K562 (cell line): ENCODE measurements at regions not wholly inside any gene's neighbourhood (a gene's known extent, or its start where the extent isn't known, plus 50 kb on each side); places are given as distances from the start of the nearest gene placed in this dataset.
A peak's percentile ranks its signal among the peaks of the same experiment; 100 is the strongest.

Experiments
- ATAC-seq: fragments of 200-7000 bp; cut with Tn5 transposase; 3 replicates; pipeline ENCODE4 v1.9.1; 2020; ENCODE audit warnings: moderate library complexity
- BruUV-seq: library from RNA; stranded (reverse); fragments of 400-500 nt; replicated peaks from 2 replicates; lab custom pipeline; 2021; lab: Mats Ljungman, UMichigan
- CTCF ChIA-PET: fragments of 300-600 bp; formaldehyde crosslinking; extraction: SDS; loops from one replicate; lab custom pipeline; 2021; ENCODE audit warnings: low intra/inter-chr PET ratio; lab: Yijun Ruan, JAX
- POLR2A ChIA-PET: fragments of 300-600, 350-650 bp; sonication (Branson Sonifier 250); formaldehyde crosslinking; extraction: SDS; loops from one replicate; lab custom pipeline; 2021; ENCODE audit warnings: antibody characterized with exemption, inconsistent platforms; lab: Yijun Ruan, JAX
- DNase-seq, 4 experiments: peaks; one replicate each; pipeline versions ENCODE4 v3.0.0 to v3.0.0-alpha.2; 2011 to 2018; ENCODE audit warnings: low spot score in 3 of 4, mixed read lengths in 3 of 4; ENCODE audit errors: extremely low read depth in 1 of 4
- FAIRE-seq: peaks from 2 replicates; lab custom pipeline; 2011; peaks lifted over from hg19 to GRCh38; lab: Jason Lieb, UNC
- H2AFZ ChIP-seq: 2 replicates; pipeline ENCODE4 v1.6.0; 2011; ENCODE audit warnings: low read depth, low read length, control low read depth, inconsistent platforms
- H3K27ac ChIP-seq: fragments of 200-600 bp; 3 replicates; pipeline ENCODE4 v1.8.0; 2011; ENCODE audit warnings: low read depth, mild to moderate bottlenecking, control low read depth, inconsistent platforms, low read length, moderate library complexity, mixed read lengths; ENCODE audit errors: extremely low read depth
- H3K27me3 ChIP-seq, 2 experiments: fragments of 300-600 bp in 1 of 2; 2 replicates in 1 of 2; 3 replicates in 1 of 2; pipeline versions ENCODE4 v1.6.0 to v1.8.0; 2011; ENCODE audit warnings: inconsistent platforms in 2 of 2, low read length in 2 of 2, mild to moderate bottlenecking in 1 of 2, mixed read lengths in 1 of 2, moderate library complexity in 1 of 2; ENCODE audit not compliant: control insufficient read depth in 2 of 2, insufficient read depth in 2 of 2
- H3K36me3 ChIP-seq: fragments of 300-600 bp; 3 replicates; pipeline ENCODE4 v1.8.0; 2011; ENCODE audit warnings: mild to moderate bottlenecking, low read length, inconsistent platforms; ENCODE audit not compliant: control insufficient read depth, insufficient read depth
- H3K4me1 ChIP-seq, 2 experiments: fragments of 200-600 bp in 1 of 2; replicated peaks in 1 of 2; 2 replicates in 1 of 2; 3 replicates in 1 of 2; pipeline versions ENCODE4 v1.5.1 to v1.8.0; 2011; ENCODE audit warnings: inconsistent platforms in 2 of 2, low read length in 2 of 2, mild to moderate bottlenecking in 1 of 2, mixed read lengths in 1 of 2, moderate library complexity in 1 of 2; ENCODE audit not compliant: control insufficient read depth in 2 of 2, insufficient read depth in 2 of 2
- H3K4me2 ChIP-seq: 2 replicates; pipeline ENCODE4 v1.6.1; 2011; ENCODE audit warnings: low read length, control low read depth, inconsistent platforms, mixed read lengths; ENCODE audit not compliant: insufficient read depth
- H3K4me3 ChIP-seq: fragments of 200-600 bp; sonication (generic), shearing (Covaris generic); 2 replicates; pipeline ENCODE4 v1.5.1; 2016; ENCODE audit warnings: control low read depth, inconsistent platforms
- H3K79me2 ChIP-seq: fragments of 200-600 bp; 3 replicates; pipeline ENCODE4 v1.8.0; 2011; ENCODE audit warnings: low read length, inconsistent platforms; ENCODE audit not compliant: control insufficient read depth, insufficient read depth
- H3K9ac ChIP-seq, 2 experiments: 2 replicates each; pipeline versions ENCODE4 v1.6.0 to v1.6.1; 2011; ENCODE audit warnings: low read depth in 2 of 2, low read length in 2 of 2, control low read depth in 1 of 2, inconsistent platforms in 1 of 2, mild to moderate bottlenecking in 1 of 2, mixed read lengths in 1 of 2; ENCODE audit not compliant: insufficient read depth in 1 of 2
- H3K9me1 ChIP-seq: one replicate; pipeline ENCODE4 v1.6.0; 2011; ENCODE audit warnings: inconsistent platforms, mild to moderate bottlenecking, low read length, moderate library complexity; ENCODE audit not compliant: control insufficient read depth, insufficient read depth
- H3K9me3 ChIP-seq: replicated peaks from 2 replicates; pipeline ENCODE4 v1.5.1; 2011; ENCODE audit warnings: low read depth, low read length, inconsistent platforms; ENCODE audit not compliant: control insufficient read depth, insufficient read depth
- H4K20me1 ChIP-seq: replicated peaks from 2 replicates; pipeline ENCODE4 v1.6.1; 2011; ENCODE audit warnings: low read length, inconsistent platforms, mixed read lengths; ENCODE audit not compliant: control insufficient read depth, insufficient read depth
- DDX20 ChIP-seq: fragments of 450-650 bp; IDR thresholded peaks from 2 replicates; pipeline ENCODE4 v1.6.1; 2016; ENCODE audit warnings: missing genetic modification characterization, low read depth, mild to moderate bottlenecking, missing compliant biosample characterization, moderate library complexity
- EWSR1 ChIP-seq: fragments of 450-650 bp; IDR thresholded peaks from 2 replicates; pipeline ENCODE4 v1.6.1; 2018; ENCODE audit warnings: borderline replicate concordance, mild to moderate bottlenecking, low read depth, moderate library complexity; ENCODE audit not compliant: partially characterized antibody
- KLF1 ChIP-seq: fragments of 450-650 bp; IDR thresholded peaks from 2 replicates; pipeline ENCODE4 v1.6.1; 2016; ENCODE audit warnings: missing genetic modification characterization, missing compliant biosample characterization
- MTA1 ChIP-seq: fragments of 450-650 bp; IDR thresholded peaks from 2 replicates; pipeline ENCODE4 v1.6.1; 2017; ENCODE audit warnings: borderline replicate concordance
- RBM25 ChIP-seq: fragments of 200-400 bp; formaldehyde crosslinking; IDR thresholded peaks from 2 replicates; pipeline ENCODE4 v1.6.1; 2018; ENCODE audit warnings: low read length, low read depth, moderate library complexity; ENCODE audit not compliant: severe bottlenecking
- RFX7 ChIP-seq: fragments of 250-450 bp; sonication (Bioruptor Pico); IDR thresholded peaks from 2 replicates; pipeline ENCODE4 v1.5.1; 2021; ENCODE audit warnings: mild to moderate bottlenecking
- ZNF518B ChIP-seq: fragments of 250-450 bp; sonication (Bioruptor Pico); IDR thresholded peaks from 2 replicates; pipeline ENCODE4 v1.5.0; 2021; ENCODE audit warnings: mild to moderate bottlenecking, moderate library complexity
- WGBS: fragments of 100-300 bp; shearing (Covaris generic); methylation state at CpG from one replicate; pipeline ENCODE4 v1.1.6; 2016; ENCODE audit warnings: low coverage, mixed read lengths; ENCODE audit not compliant: insufficient coverage; ENCODE audit errors: missing lambda C conversion rate; 5-methylcytosine and 5-hydroxymethylcytosine counted together
- in situ Hi-C: fragments of 300-500 bp; cut with MboI; formaldehyde crosslinking; loops from 4 replicates; pipeline ENCODE4 v1.15.0; 2018; ENCODE audit warnings: inconsistent platforms, mixed read lengths
- intact Hi-C: fragments of 100-400 bp; cut with micrococcal nuclease; formaldehyde crosslinking; loops from 2 replicates; pipeline ENCODE4 v1.14.2; 2022
- TF ChIP-seq, protein P1 (sequence below): fragments of 250-450 bp; sonication (Bioruptor Pico); IDR thresholded peaks from 2 replicates; pipeline ENCODE4 v1.8.0; 2021; ENCODE audit warnings: mild to moderate bottlenecking, moderate library complexity

DNA sequence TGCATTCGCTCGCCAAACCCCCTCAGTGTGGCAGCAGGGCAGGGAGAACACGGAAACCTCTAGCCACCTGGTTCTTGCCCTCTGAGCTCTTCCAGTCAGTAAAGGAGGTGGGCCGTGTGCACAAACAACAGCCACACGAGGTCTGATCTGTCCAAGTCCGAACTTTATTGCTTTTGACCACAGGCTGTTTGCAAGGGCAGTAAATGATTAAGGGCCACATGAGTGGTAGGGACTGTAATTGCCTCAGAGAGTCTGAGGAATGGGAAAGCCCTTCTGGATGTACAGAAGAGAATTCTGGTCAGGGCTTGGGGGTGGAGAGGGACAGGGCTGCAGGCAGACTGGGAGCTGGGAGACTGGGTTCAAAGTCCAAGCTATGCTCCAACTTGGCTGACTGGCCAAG lies 75.7 kb upstream of the LHX1 start:
- Histone ChIP-seq H3K4me2 (no peak overlapping the region), H3K36me3 (no peaks in the 10 kb centered on the region), H3K4me3 (no peak overlapping the region), H3K4me1 (peaks cover 11 to 18% of the 10 kb centered on the region in 2 experiments; a peak in 4 of 5 replicates), H4K20me1 (0 out of 2 replicates have a peak, but pooled peaks cover 10% of the 10 kb centered on the region), H3K9ac (no peak overlapping the region), H3K9me1 (no peaks in the 10 kb centered on the region), H3K9me3 (no peaks in the 10 kb centered on the region), H3K27me3 (peaks cover 15 to 40% of the 10 kb centered on the region in 2 experiments; a peak in 4 of 5 replicates), H2AFZ (no peak overlapping the region), H3K79me2 (no peaks in the 10 kb centered on the region)
- POLR2A ChIA-PET, result no interaction called here
- DNase-seq (no peak), FAIRE-seq (no peak), ATAC-seq (no peak)
- no TSS peak for BruUV-seq
- in situ Hi-C loops, result no loop called here
- intact Hi-C loops, result no loop called here
- WGBS, result 50% methylated on average over 6 of the region's 6 CpGs
- CTCF ChIA-PET, result no interaction called here
- no peak for TF ChIP-seq DDX20 (tag)
- TF ChIP-seq RBM25, result peak; percentile 9
- TF ChIP-seq, all 486 proteins: peak for 1
- H3K27ac ChIP-seq, result no peak overlapping the region

- 0 out of 2 replicates have a peak, but pooled peaks cover 10% of the 10 kb centered on the region for H4K20me1 ChIP-seq
- in situ Hi-C loops, result no loop called here
- intact Hi-C loops, result no loop called here
- ATAC-seq (peak; percentile 18; the same call in 2 of the 3 replicates), DNase-seq (peak; percentile 50 to 90 (median 72)), FAIRE-seq (no peak)
- ChIA-PET POLR2A (no interaction called here), CTCF (no interaction called here)
- no peak overlapping the region for H2AFZ ChIP-seq
- H3K9me3 ChIP-seq, result no peaks in the 10 kb centered on the region
- no peak overlapping the region for H3K4me3 ChIP-seq
- H3K9me1 ChIP-seq, result no peaks in the 10 kb centered on the region
- H3K79me2 ChIP-seq, result no peaks in the 10 kb centered on the region
- 0 out of 4 replicates have a peak overlapping the region, but pooled peaks of 1 of the 2 experiments have one; percentile 28 for H3K9ac ChIP-seq
- no peak overlapping the region for H3K4me2 ChIP-seq
- no peaks in the 10 kb centered on the region for H3K36me3 ChIP-seq
- H3K4me1 ChIP-seq, result peaks cover 11 to 18% of the 10 kb centered on the region in 2 experiments; a peak in 4 of 5 replicates
- whole genome bisulfite sequencing, result 7% methylated on average over 10 of the region's 14 CpGs
- BruUV-seq, result no TSS peak
- no peak overlapping the region for H3K27ac ChIP-seq
- H3K27me3 ChIP-seq, result peaks cover 11 to 39% of the 10 kb centered on the region in 2 experiments; a peak in 4 of 5 replicates
- TF ChIP-seq ZNF518B (CRISPR knock-in tag), result no peak
- TF ChIP-seq MTA1, result 0 out of 2 replicates have a peak, but pooled peaks have one; percentile 36
- TF ChIP-seq EWSR1, result no peak
- no peak for TF ChIP-seq RFX7 (CRISPR knock-in tag)
- no peak for TF ChIP-seq KLF1
- TF ChIP-seq, protein P1, sequence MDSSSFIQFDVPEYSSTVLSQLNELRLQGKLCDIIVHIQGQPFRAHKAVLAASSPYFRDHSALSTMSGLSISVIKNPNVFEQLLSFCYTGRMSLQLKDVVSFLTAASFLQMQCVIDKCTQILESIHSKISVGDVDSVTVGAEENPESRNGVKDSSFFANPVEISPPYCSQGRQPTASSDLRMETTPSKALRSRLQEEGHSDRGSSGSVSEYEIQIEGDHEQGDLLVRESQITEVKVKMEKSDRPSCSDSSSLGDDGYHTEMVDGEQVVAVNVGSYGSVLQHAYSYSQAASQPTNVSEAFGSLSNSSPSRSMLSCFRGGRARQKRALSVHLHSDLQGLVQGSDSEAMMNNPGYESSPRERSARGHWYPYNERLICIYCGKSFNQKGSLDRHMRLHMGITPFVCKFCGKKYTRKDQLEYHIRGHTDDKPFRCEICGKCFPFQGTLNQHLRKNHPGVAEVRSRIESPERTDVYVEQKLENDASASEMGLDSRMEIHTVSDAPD (CRISPR knock-in tag), result no peak
These were observed 75.0 kb upstream of the LHX1 start for GRCh38 chr17:36862116-36862920.
